HG02610 (cell line): ENCODE measurements at regions not wholly inside any gene's neighbourhood (a gene's known extent, or its start where the extent isn't known, plus 50 kb on each side); places are given as distances from the start of the nearest gene placed in this dataset.
"Not testable (repeated sequence)": the region's sequence is repeated elsewhere in the genome, so short reads cannot be mapped to it uniquely, and the experiment has no call there.

Experiments used
- ATAC-seq: cut with Tn5 transposase; IDR thresholded peaks from one replicate; pipeline ENCODE4 v1.9.1; 2021; ENCODE audit warnings: mild to moderate bottlenecking, moderate library complexity; ENCODE audit not compliant: unreplicated experiment

- no peak for ATAC-seq
These were observed 233.3 kb downstream of the TINAG start for GRCh38 chr6:54541541-54541940.

GRCh38 chr6:54559136-54559535, 250.9 kb downstream of the TINAG start:
- no peak for ATAC-seq

GRCh38 chr6:54564188-54564587, 255.9 kb downstream of the TINAG start:
- not testable (repeated sequence) for ATAC-seq

DNA sequence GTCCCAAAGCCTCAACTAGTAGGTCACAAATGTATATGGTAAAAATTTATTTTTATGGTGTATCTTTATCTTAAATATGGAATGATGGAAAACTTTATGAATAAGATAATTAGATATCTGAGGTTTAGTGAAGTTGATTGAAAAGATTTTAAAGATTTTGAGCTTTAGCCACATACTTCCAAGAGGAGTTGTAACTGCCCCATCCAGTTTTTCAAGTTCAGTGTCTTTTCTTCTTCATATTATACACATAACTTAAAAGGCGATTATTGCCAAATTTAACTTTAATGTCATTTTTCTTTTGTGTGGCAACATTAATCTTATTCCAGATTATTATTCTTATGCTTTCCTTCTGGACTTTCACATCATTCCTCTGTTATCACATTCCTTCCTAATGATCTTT, 266.4 kb downstream of the TINAG start:
- ATAC-seq: no peak

- no peak for ATAC-seq
These were observed 268.3 kb upstream of the FAM83B start for GRCh38 chr6:54578261-54578660.

GRCh38 chr6:54579011-54579410, 267.6 kb upstream of the FAM83B start:
- no peak for ATAC-seq

DNA sequence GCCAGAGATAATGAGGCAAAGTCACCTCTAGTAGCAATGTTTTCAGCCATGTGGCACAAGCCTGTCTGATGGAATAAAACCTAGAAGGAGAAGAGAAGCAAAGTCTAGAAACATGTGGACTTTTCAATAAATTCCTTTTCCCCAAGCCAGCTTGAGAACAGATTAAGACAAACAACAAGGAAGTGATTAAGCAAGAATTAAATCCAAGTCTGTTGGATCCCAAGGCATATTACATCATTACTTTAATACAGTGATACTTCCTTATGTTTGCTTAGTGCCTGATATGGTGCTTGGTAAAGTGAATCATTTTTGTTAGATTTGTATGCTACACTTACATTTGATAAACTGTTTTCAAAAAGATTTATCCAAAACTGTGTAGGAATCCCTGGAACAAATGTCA, 260.3 kb upstream of the FAM83B start:
- no peak for ATAC-seq

GRCh38 chr6:54587277-54587676, 259.3 kb upstream of the FAM83B start:
- no peak for ATAC-seq

DNA sequence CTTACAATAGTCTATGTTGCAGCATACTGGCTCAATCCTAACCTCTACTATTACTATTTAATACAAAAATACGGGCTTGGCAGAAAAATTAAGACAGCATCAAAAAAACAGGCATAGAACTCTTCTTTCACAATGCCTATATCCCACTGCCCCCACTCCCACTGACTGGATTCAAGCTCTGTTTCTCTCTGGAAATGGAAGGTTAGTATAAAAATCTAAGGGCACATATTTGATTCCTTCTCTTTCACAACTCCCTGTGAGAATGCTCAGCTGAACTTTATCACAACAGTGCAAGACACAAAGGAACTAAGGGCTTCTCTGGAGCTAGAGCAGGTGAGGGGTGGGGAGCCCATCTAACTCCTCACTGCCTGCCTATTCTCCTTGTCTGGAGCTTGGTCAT, 258.4 kb upstream of the FAM83B start:
- ATAC-seq: no peak

GRCh38 chr6:54595844-54596243, 250.7 kb upstream of the FAM83B start:
- ATAC-seq: no peak

GRCh38 chr6:54598787-54599313, 247.7 kb upstream of the FAM83B start:
- no peak for ATAC-seq

- no peak for ATAC-seq
These were observed 244.8 kb upstream of the FAM83B start for GRCh38 chr6:54601600-54602300.

DNA sequence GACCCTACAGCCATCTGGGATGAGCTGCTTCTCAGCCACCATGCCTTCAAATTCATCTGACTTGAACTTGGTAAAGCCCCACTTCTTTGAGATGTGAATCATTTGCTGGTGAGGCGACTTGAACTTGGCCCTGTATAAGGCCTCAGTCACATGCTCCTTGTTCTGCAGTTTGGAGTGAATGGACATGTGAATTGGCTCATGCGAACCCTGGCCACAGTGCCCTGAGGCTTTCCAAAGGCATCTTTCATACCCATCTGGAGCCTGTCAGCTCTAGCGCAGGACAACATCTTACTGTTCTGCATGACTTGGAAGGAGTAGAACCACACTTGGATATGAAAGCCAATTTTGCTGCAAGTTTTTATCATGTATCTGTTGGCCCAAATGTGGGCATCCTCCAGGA, 244.0 kb upstream of the FAM83B start:
- no peak for ATAC-seq

- ATAC-seq: no peak
These were observed 236.6 kb upstream of the FAM83B start for GRCh38 chr6:54609981-54610380.

GRCh38 chr6:54613596-54613995, 233.0 kb upstream of the FAM83B start:
- ATAC-seq: no peak

DNA sequence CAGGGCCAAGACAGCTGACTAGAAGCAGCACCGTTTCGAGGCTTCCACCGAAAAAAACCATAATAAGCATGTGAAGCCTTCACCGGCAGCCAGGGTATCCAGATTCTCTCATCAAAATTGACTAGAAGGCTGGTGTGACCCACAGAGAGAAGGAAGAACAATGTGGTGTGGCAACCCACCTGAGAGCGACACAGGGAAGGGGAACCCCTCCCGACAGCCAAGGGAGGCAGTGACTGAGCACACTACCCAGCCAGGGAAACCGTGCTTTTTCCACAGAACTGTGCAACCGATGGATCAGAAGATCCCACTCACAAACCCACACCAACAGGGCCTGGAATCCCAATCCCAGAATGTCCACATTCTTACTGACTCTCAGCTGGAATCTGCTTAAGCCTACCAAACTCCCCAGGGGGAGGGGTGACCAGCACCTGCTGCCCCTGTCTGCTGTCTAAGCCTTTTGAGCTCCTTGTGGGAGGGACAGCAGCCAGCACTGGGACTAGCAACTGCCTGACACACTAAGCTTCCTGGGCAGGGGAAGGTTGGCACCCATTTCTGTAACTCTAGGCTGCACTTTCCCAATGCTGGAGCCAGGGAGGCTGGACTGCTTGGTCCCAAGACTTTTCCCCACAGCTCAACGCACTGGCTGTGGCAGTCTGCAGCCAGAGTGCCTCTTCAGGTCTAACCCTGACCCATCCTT, 231.9 kb upstream of the FAM83B start:
- no peak for ATAC-seq

DNA sequence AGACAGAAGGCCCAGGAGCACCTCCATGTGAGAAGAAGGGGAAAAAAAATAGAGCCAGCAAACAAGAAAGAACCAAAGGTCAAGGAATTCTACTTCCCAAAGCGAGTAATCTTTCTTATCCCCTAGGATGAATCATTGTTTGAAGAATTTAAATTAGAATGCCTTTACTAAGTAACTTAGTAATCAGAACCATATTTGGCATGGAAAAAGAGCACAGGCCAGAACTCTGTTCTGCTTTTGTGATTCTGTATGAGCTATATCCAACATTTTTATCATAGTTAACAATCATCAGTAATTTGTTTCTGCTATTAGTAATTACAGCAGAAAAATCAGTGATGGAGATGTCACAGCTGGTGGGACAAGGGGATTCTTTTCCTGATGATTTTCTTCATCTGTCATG, 228.8 kb upstream of the FAM83B start:
- no peak for ATAC-seq

GRCh38 chr6:54618572-54618971, 228.0 kb upstream of the FAM83B start:
- ATAC-seq: no peak

- no peak for ATAC-seq
These were observed 227.5 kb upstream of the FAM83B start for GRCh38 chr6:54619102-54619501.

GRCh38 chr6:54621285-54621684, 225.3 kb upstream of the FAM83B start:
- ATAC-seq: peak; percentile 79

GRCh38 chr6:54624216-54624615, 222.4 kb upstream of the FAM83B start:
- no peak for ATAC-seq

- ATAC-seq: no peak
These were observed 221.8 kb upstream of the FAM83B start for GRCh38 chr6:54624779-54625178.
